Uterus (tissue), 3 donors: ENCODE measurements at regions not wholly inside any gene's neighbourhood (a gene's known extent, or its start where the extent isn't known, plus 50 kb on each side); places are given as distances from the start of the nearest gene placed in this dataset.
"Not testable (repeated sequence)": the region's sequence is repeated elsewhere in the genome, so short reads cannot be mapped to it uniquely, and the experiment has no call there.

Source experiments
- DNase-seq, 2 donors: peaks; one replicate each; pipeline ENCODE4 v3.0.0-alpha.2; 2019 to 2020
- H3K27ac ChIP-seq, 2 donors: fragments of 200-600 bp; sonication (generic); 1 replicate in 1 of 2; 2 replicates in 1 of 2; pipeline ENCODE4 v1.5.1; 2016 to 2018
- H3K27me3 ChIP-seq, 2 donors: fragments of 200-600 bp; sonication (generic); one replicate each; pipeline ENCODE4 v1.5.1; 2018 to 2019; ENCODE audit warnings: control low read depth in 1 of 2
- H3K36me3 ChIP-seq, 2 donors: fragments of 200-600 bp; sonication (generic); one replicate each; pipeline ENCODE4 v1.5.1; 2019; ENCODE audit warnings: control low read depth in 1 of 2
- H3K4me1 ChIP-seq, 2 donors: fragments of 200-600 bp; sonication (generic); one replicate each; pipeline ENCODE4 v1.5.1; 2018 to 2019; ENCODE audit warnings: control low read depth in 1 of 2
- H3K4me3 ChIP-seq, 2 donors: fragments of 200-600 bp; sonication (generic); 1 replicate in 1 of 2; 2 replicates in 1 of 2; pipeline ENCODE4 v1.5.1; 2018 to 2019; ENCODE audit warnings: mild to moderate bottlenecking in 1 of 2
- H3K9me3 ChIP-seq, 2 donors: fragments of 200-600 bp; sonication (generic); one replicate each; pipeline ENCODE4 v1.5.1; 2019; ENCODE audit warnings: control low read depth in 1 of 2
- POLR2A ChIP-seq, 2 donors: fragments of 450-650 bp; IDR thresholded peaks; one replicate each; pipeline ENCODE4 v1.6.1; 2016; ENCODE audit warnings: antibody characterized with exemption in 2 of 2, mild to moderate bottlenecking in 1 of 2, moderate library complexity in 1 of 2
- intact Hi-C: fragments of 100-400 bp; cut with DNase I; formaldehyde crosslinking; loops from one replicate; pipeline ENCODE4 v1.15.1; 2023; ENCODE audit warnings: low total_unique reads
- TF ChIP-seq, protein P1 (sequence below), 4 experiments: fragments of 200-600 bp in 2 of 4; fragments of 450-650 bp in 2 of 4; sonication (generic) in 2 of 4; IDR thresholded peaks; one replicate each; pipeline ENCODE4 v1.5.1; 2016 to 2019; ENCODE audit warnings: antibody characterized with exemption in 4 of 4, mild to moderate bottlenecking in 2 of 4, moderate library complexity in 1 of 4
- donor health status: DM: yes; HTN: yes; CAD: no.

DNA sequence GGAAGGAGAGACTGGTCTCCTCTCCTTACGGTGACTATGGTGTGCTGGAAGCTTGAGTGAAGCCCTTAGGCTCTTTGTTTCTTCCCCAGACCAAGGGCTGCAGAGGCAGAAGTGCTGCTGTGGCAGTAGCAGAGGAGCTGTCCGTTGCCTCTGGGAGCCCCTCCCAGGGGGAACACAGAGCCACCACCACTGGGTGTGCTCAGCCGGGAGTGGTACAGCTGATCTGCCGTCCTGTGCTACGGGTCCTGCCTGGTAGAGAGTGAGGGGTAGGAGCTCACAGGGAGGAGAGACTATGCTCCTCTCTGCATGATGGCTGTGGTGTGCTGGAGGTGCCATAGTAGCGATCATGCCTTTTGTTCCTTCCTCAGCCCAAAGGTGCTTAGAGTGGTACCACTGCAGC lies 318.7 kb downstream of the DOK5 start:
- no peaks in the 10 kb centered on the region for H3K9me3 ChIP-seq
- no peaks in the 10 kb centered on the region for H3K4me1 ChIP-seq
- H3K27me3 ChIP-seq: no peaks in the 10 kb centered on the region
- no peak for DNase-seq
- H3K27ac ChIP-seq: no peak overlapping the region
- H3K4me3 ChIP-seq: no peak overlapping the region
- H3K36me3 ChIP-seq: no peaks in the 10 kb centered on the region
- intact Hi-C loops: no loop called here
- TF ChIP-seq POLR2A (IDR thresholded peaks at IDR 0.05): no peak
- TF ChIP-seq, protein P1, sequence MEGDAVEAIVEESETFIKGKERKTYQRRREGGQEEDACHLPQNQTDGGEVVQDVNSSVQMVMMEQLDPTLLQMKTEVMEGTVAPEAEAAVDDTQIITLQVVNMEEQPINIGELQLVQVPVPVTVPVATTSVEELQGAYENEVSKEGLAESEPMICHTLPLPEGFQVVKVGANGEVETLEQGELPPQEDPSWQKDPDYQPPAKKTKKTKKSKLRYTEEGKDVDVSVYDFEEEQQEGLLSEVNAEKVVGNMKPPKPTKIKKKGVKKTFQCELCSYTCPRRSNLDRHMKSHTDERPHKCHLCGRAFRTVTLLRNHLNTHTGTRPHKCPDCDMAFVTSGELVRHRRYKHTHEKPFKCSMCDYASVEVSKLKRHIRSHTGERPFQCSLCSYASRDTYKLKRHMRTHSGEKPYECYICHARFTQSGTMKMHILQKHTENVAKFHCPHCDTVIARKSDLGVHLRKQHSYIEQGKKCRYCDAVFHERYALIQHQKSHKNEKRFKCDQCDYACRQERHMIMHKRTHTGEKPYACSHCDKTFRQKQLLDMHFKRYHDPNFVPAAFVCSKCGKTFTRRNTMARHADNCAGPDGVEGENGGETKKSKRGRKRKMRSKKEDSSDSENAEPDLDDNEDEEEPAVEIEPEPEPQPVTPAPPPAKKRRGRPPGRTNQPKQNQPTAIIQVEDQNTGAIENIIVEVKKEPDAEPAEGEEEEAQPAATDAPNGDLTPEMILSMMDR (IDR thresholded peaks at IDR 0.05): no peak

DNA sequence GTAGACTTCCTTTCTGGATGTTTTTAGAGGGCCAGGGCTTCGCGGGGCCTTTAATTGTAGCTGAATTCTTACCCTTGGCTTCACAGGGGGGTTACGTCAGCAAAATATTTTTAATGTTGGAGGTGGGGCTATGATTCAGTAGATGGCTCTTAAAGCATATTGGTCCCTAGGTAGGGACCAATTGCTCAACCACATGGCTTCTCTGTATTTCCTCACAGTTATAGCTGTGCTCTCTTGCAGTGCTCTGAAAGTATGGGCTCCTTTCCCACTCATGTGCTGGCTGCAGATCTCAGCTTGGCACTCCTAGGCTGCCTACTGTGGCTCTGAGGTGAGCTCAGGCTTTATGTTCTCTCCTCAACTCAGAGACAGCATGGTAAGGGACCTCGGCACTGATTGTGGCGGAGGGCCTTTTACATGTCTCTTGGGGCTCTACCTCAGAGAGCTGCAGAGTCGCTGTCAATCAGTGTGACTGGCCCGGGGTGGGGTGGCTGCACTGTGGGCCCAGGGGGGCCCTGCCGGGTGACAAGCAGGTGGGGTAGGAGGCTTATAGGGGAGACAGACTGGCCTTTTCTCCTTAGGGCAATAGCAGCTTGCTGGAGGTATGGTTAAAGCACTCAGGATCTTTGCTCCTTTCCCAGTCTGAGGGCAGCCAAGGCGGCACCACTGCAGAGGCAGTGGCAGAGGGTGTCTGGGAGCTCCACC lies 318.0 kb downstream of the DOK5 start:
- Histone ChIP-seq H3K4me3 (no peak overlapping the region), H3K36me3 (no peaks in the 10 kb centered on the region), H3K4me1 (no peaks in the 10 kb centered on the region), H3K9me3 (no peaks in the 10 kb centered on the region), H3K27me3 (no peaks in the 10 kb centered on the region), H3K27ac (no peak overlapping the region)
- intact Hi-C loops: no loop called here
- no peak for DNase-seq
- TF ChIP-seq POLR2A (IDR thresholded peaks at IDR 0.05): no peak
- TF ChIP-seq, protein P1 (IDR thresholded peaks at IDR 0.05): no peak

DNA sequence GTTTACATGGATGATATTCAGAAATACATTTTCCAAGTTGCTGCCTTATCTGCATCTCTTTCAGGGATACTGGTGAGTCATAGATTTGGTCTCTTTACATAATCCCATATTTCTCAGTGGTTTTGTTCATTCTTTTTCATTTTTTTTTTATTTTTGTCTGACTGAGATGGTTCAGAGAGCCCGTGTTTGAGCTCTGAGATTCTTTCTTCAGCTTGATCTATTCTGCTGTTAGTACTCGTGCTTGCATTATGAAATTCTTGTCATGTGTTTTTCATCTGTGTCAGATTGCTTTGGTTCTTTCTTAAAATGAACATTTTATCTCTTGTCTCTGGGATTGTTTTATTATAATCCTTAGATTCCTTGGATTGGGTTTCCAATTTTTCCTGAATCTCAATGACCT lies 317.3 kb downstream of the DOK5 start:
- no peaks in the 10 kb centered on the region for H3K27me3 ChIP-seq
- no peaks in the 10 kb centered on the region for H3K4me1 ChIP-seq
- H3K9me3 ChIP-seq: no peaks in the 10 kb centered on the region
- H3K36me3 ChIP-seq: no peaks in the 10 kb centered on the region
- intact Hi-C loops: no loop called here
- H3K27ac ChIP-seq: no peak overlapping the region
- DNase-seq: no peak
- H3K4me3 ChIP-seq: no peak overlapping the region
- TF ChIP-seq, protein P1 (IDR thresholded peaks at IDR 0.05): no peak
- no peak for TF ChIP-seq POLR2A (IDR thresholded peaks at IDR 0.05)

DNA sequence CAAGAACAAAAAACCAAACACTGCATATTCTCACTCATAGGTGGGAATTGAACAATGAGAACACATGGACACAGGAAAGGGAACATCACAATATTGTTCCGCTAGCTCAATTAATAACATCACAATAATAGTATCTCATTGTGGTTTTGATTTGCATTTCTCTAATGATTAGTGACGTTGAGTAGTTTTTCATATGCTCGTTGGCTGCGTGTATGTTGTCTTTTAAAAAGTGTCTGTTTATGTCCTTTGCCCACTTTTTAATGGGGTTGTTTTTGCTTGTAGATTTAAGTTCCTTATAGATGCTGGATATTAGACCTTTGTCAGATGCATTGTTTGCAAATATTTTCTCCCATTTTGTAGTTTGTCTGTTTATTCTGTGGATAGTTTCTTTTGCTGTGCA lies 312.9 kb downstream of the DOK5 start:
- H3K4me1 ChIP-seq, H3K4me3 ChIP-seq, H3K36me3 ChIP-seq, H3K9me3 ChIP-seq, H3K27ac ChIP-seq, DNase-seq, H3K27me3 ChIP-seq, intact Hi-C loops: not testable (repeated sequence)

DNA sequence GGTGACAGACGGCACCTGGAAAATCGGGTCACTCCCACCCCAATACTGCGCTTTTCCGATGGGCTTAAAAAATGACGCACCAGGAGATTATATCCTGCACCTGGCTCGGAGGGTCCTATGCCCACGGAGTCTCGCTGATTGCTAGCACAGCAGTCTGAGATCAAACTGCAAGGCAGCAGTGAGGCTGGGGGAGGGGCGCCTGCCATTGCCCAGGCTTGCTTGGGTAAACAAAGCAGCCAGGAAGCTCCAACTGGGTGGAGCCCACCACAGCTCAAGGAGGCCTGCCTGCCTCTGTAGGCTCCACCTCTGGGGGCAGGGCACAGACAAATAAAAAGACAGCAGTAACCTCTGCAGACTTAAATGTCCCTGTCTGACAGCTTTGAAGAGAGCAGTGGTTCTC lies 307.4 kb downstream of the DOK5 start:
- H3K36me3 ChIP-seq, H3K4me3 ChIP-seq, DNase-seq, H3K9me3 ChIP-seq, H3K27me3 ChIP-seq, H3K4me1 ChIP-seq, intact Hi-C loops, H3K27ac ChIP-seq: not testable (repeated sequence)

DNA sequence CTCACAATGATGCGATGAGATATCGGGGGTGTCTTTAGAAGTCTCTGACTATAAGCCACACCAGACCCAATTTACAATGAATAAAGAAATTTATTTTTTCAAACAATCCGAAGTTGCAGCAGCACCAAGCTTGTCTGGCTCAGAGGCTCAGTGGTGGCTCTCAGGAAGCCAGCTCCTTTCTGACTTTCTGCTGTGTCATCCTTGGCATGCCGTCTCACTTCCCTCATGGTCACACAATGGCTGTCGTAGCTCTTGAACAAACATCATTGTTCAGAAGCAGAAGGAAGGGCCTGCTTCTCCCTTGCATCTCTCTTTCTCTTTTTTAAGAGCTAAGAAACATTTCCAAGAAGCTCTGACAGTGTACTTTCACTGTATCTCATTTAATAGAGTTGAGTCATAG lies 299.0 kb downstream of the DOK5 start:
- H3K4me1 ChIP-seq: no peaks in the 10 kb centered on the region
- no peak overlapping the region for H3K4me3 ChIP-seq
- no peaks in the 10 kb centered on the region for H3K27me3 ChIP-seq
- DNase-seq: no peak
- TF ChIP-seq POLR2A (IDR thresholded peaks at IDR 0.05): no peak
- TF ChIP-seq, protein P1 (IDR thresholded peaks at IDR 0.05): no peak
- no peak overlapping the region for H3K27ac ChIP-seq
- no peaks in the 10 kb centered on the region for H3K36me3 ChIP-seq
- intact Hi-C loops: no loop called here
- no peaks in the 10 kb centered on the region for H3K9me3 ChIP-seq
